ENCODE measurements at regions not wholly inside any gene's neighbourhood (a gene's known extent, or its start where the extent isn't known, plus 50 kb on each side); places are given as distances from the start of the nearest gene placed in this dataset.

DNA sequence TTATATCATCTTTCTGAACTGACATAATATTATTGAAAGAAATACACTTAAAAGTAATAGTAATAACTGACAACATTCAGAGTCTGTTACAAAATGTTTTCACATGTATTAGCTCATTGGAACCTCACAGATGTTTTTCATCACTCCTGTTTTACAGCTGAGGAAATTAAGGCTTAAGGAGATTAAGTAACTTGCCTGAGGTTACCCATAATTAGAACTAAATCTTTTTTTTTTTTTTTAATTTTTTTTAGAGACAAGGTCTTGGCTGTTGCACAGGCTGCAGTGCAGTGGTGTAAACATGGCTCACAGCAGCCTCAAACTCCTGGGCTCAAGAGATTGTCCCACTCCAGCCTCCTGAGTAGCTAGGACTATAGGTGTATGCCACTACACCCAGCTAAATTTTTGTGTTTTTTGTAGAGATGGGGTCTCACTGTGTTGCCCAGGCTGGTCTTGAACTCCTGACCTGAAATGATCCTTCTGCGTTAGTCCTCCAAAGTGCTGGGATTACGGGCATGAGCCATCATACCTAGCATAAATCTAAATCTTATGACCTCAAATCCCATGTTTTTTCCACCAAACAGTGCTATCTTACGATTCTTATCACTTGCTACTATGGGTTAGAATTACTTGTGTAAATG is 64.7 kb upstream of the MACF1 start:
- no peak overlapping the region for H3K4me3 ChIP-seq
- TF ChIP-seq EZH2 (IDR thresholded peaks at IDR 0.05), result no peak
- no peak for TF ChIP-seq FOXP2 (optimal IDR thresholded peaks at IDR 0.05; ENCODE audit: control extremely low read depth, extremely low read length, insufficient read depth)
- TF ChIP-seq POLR2AphosphoS5 (IDR thresholded peaks at IDR 0.05; ENCODE audit: borderline replicate concordance, low read depth, low read length), result no peak
- H3K36me3 ChIP-seq (ENCODE audit: insufficient read depth, low read length), result no peaks in the 10 kb centered on the region
- no peaks in the 10 kb centered on the region for H3K9me3 ChIP-seq (ENCODE audit: low read depth, low read length)
- H3K9ac ChIP-seq (ENCODE audit: insufficient read length), result no peak overlapping the region
- H3K27ac ChIP-seq, result no peak overlapping the region
- DNase-seq (ENCODE audit: low read depth, low spot score), result no peak

DNA sequence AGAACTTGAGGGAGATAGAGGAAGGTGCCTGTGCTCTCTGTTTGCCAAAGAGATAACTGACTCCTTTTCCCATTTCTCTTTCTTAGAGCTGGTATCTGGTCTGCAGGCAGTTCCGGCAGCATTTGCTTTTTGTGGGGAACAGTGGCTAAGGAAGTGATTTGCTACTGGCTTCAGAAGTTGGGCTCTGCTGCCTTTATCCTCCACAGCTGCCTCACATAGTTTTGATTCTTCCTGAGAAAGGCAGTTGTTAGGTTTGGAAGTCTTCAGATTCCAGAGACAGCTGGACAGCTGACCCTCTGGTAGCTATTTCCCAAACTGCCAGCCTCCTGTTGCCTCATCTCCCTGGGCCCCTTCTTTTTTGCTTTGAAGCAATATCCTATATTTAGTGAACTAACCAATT is 62.6 kb upstream of the MACF1 start:
- TF ChIP-seq EZH2 (IDR thresholded peaks at IDR 0.05) (no peak), FOXP2 (optimal IDR thresholded peaks at IDR 0.05; ENCODE audit: control extremely low read depth, extremely low read length, insufficient read depth) (no peak), POLR2AphosphoS5 (IDR thresholded peaks at IDR 0.05; ENCODE audit: borderline replicate concordance, low read depth, low read length) (no peak)
- no peak for DNase-seq (ENCODE audit: low read depth, low spot score)
- H3K9me3 ChIP-seq (ENCODE audit: low read depth, low read length), result no peaks in the 10 kb centered on the region
- no peak overlapping the region for H3K27ac ChIP-seq
- H3K9ac ChIP-seq (ENCODE audit: insufficient read length), result no peak overlapping the region
- no peaks in the 10 kb centered on the region for H3K36me3 ChIP-seq (ENCODE audit: insufficient read depth, low read length)
- H3K4me3 ChIP-seq, result no peak overlapping the region

DNA sequence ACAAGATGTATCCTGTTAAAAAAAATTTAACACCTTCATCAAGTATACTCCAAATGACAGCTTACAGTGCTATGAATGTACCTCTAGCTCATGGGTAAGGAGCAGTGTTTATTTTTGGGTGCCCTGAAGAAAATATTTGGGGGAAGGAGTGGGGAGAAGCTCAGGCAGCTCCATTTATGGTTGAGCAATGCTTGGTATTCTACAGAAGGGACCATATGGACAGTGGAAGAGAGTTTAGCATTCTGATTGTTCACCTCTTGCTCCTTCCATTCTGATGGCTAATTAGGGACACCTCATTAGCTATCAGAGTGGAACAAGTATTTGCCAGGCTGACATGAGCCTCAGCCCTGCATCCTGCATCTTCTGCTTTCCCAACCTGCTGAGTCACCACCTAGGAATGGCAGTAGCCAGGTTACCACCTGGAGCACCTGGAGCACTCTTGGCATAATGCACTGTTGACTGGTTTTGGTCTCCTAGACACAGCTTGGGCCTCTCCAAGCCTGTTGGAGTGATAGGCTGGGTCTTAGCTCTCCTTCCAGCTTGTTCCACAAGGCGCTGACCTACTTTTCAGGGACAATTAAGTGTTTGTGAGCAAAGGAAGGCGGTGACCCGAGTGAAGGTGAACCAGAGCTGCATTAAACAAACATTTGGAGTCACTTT is 62.0 kb upstream of the MACF1 start:
- Histone ChIP-seq H3K9ac (ENCODE audit: insufficient read length) (no peak overlapping the region), H3K27ac (no peak overlapping the region), H3K4me3 (no peak overlapping the region), H3K36me3 (ENCODE audit: insufficient read depth, low read length) (no peaks in the 10 kb centered on the region), H3K9me3 (ENCODE audit: low read depth, low read length) (no peaks in the 10 kb centered on the region)
- no peak for DNase-seq (ENCODE audit: low read depth, low spot score)
- TF ChIP-seq POLR2AphosphoS5 (IDR thresholded peaks at IDR 0.05; ENCODE audit: borderline replicate concordance, low read depth, low read length) (no peak), FOXP2 (optimal IDR thresholded peaks at IDR 0.05; ENCODE audit: control extremely low read depth, extremely low read length, insufficient read depth) (no peak), EZH2 (IDR thresholded peaks at IDR 0.05) (no peak)

DNA sequence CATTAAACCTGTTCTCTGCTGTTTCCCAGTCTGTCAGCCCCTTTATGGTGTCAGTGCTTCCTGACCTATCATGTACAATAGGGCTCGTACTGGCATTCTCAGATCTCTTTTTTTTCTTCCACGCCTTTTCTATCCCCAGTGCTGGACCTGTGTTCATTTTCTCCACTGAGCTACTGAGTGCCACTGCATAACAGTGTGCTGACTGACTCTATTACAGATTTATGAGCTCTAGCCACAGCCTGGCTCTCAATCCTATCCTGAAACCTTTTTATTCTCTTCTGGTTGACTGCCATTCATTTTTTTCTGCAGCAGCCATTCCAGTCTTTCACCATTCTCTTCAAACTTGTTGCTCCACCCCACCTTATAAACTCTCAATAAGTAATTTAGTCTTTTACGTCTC is 59.6 kb upstream of the MACF1 start:
- no peak for TF ChIP-seq EZH2 (IDR thresholded peaks at IDR 0.05)
- no peak for TF ChIP-seq FOXP2 (optimal IDR thresholded peaks at IDR 0.05; ENCODE audit: control extremely low read depth, extremely low read length, insufficient read depth)
- no peak for TF ChIP-seq POLR2AphosphoS5 (IDR thresholded peaks at IDR 0.05; ENCODE audit: borderline replicate concordance, low read depth, low read length)
- DNase-seq (ENCODE audit: low read depth, low spot score), result no peak
- no peaks in the 10 kb centered on the region for H3K9me3 ChIP-seq (ENCODE audit: low read depth, low read length)
- no peak overlapping the region for H3K27ac ChIP-seq
- H3K9ac ChIP-seq (ENCODE audit: insufficient read length), result no peak overlapping the region
- H3K4me3 ChIP-seq, result no peak overlapping the region
- H3K36me3 ChIP-seq (ENCODE audit: insufficient read depth, low read length), result no peaks in the 10 kb centered on the region

DNA sequence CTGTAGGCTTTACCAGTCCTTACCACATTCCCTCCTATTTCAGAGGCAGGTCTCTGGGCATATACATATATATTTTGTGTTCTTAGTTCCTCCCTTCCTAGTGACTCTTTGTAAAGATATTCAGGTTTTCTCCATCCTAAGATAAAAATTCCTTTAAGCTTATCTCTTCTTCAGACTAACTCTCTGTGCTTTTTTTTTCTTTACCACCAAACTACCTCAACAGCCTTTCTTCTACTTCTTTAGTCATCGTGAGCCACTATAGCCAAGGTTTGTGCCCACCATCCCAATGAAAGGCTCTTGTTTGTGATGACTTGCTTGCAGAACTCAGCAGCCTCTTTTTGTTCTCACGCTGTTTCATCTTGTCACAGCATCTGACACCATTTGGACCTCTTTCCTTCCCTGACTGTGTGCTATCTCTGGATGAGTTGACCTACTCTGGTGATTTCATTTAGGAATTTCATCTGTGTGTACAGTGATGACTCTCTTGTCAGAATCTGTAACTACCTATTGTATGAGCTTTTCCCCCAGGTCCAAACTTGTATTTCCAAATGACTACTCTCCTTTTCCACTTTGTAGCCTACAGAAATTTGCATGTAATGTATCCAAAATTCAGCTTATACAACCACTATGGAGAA is 59.0 kb upstream of the MACF1 start:
- Histone ChIP-seq H3K36me3 (ENCODE audit: insufficient read depth, low read length) (no peaks in the 10 kb centered on the region), H3K9me3 (ENCODE audit: low read depth, low read length) (no peaks in the 10 kb centered on the region), H3K4me3 (no peak overlapping the region), H3K27ac (no peak overlapping the region), H3K9ac (ENCODE audit: insufficient read length) (no peak overlapping the region)
- DNase-seq (ENCODE audit: low read depth, low spot score), result no peak
- TF ChIP-seq FOXP2 (optimal IDR thresholded peaks at IDR 0.05; ENCODE audit: control extremely low read depth, extremely low read length, insufficient read depth) (no peak), POLR2AphosphoS5 (IDR thresholded peaks at IDR 0.05; ENCODE audit: borderline replicate concordance, low read depth, low read length) (no peak), EZH2 (IDR thresholded peaks at IDR 0.05) (no peak)

DNA sequence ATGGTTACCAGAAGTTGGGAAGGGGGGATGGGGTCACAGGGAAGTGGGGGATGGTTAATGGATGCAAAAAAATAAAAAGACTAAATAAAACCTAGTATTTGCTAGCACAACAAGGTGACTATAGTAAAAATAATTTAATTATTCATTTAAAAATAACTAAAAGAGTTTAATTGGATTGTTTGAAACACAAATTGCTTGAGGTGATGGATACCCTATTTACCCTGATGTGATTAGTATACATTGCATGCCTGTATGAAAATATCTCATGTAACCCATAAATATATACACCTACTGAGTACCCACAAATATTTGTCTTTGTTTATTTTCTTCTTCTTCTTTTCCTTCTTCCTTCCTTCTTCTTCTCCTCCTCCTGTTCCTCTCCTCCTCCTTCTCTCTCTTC is 57.8 kb upstream of the MACF1 start:
- H3K4me3 ChIP-seq, result no peak overlapping the region
- no peak overlapping the region for H3K9ac ChIP-seq (ENCODE audit: insufficient read length)
- TF ChIP-seq EZH2 (IDR thresholded peaks at IDR 0.05), result no peak
- TF ChIP-seq POLR2AphosphoS5 (IDR thresholded peaks at IDR 0.05; ENCODE audit: borderline replicate concordance, low read depth, low read length), result no peak
- no peak for TF ChIP-seq FOXP2 (optimal IDR thresholded peaks at IDR 0.05; ENCODE audit: control extremely low read depth, extremely low read length, insufficient read depth)
- no peaks in the 10 kb centered on the region for H3K9me3 ChIP-seq (ENCODE audit: low read depth, low read length)
- no peak for DNase-seq (ENCODE audit: low read depth, low spot score)
- no peak overlapping the region for H3K27ac ChIP-seq
- H3K36me3 ChIP-seq (ENCODE audit: insufficient read depth, low read length), result no peaks in the 10 kb centered on the region

DNA sequence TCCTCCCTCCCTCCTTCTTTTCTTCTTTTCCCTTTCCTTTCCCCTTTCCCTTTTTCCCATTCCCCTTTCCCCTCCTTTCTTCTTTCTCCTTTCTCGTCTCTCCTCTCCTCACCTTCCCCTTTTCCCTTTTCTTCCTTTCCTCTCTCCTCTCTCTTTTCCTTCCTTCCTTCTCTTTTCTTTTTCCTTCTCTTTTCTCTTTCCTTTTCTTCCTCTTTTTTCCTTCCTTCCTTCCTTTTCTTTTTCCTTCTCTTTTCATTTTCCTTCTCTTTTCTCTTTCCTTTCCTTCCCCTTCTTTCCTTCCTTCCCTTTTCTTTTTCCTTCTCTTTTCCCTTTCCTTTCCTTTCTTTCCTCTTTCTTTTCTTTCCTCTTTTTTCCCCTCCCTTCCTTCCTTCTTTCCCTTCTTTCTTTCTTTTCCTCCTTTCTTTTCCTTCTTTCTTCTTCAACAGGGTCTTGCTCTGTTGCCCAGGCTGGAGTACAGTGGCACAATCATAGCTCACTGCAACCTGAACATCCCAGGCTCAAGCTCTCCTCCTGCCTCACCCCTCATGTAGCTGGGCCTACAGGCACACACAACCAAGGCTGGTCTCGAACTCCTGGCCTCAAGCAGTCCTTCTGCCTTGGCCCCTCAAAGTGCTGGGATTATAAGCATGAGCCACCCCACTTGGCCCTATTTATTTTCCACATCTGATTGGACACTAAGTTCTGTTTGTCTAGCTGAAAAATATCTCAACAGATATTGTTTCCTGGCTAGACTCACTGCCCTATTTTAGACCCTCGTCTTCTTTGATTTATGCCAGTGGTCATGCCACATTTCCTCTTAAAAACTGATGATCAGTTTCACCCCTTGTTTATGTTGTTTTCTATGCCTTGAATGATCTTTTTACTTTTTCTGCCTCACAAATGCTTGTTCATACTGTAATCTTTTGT is 57.1 kb upstream of the MACF1 start:
- Histone ChIP-seq H3K9ac (ENCODE audit: insufficient read length) (no peak overlapping the region), H3K27ac (no peak overlapping the region), H3K36me3 (ENCODE audit: insufficient read depth, low read length) (no peaks in the 10 kb centered on the region), H3K4me3 (no peak overlapping the region), H3K9me3 (ENCODE audit: low read depth, low read length) (no peaks in the 10 kb centered on the region)
- TF ChIP-seq FOXP2 (optimal IDR thresholded peaks at IDR 0.05; ENCODE audit: control extremely low read depth, extremely low read length, insufficient read depth), result no peak
- no peak for TF ChIP-seq POLR2AphosphoS5 (IDR thresholded peaks at IDR 0.05; ENCODE audit: borderline replicate concordance, low read depth, low read length)
- no peak for TF ChIP-seq EZH2 (IDR thresholded peaks at IDR 0.05)
- no peak for DNase-seq (ENCODE audit: low read depth, low spot score)

DNA sequence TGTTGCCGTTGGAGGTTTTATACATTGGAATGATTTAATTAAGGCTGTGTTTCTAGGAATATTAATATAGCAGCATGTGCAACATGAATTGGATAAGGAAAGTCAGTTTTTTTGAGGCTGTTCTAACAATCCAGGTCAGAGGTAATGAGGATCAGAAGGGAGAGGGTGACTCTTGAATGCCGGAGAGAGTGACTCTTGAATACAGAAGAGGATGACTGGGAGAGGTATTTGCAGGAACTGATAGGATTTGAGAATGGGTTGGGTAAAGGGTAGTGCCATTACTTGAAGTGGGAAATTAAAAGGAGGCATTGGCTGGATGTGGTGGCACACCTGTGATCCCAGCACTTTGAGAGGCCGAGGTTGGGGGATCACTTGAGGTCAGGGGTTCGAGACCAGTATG is 55.6 kb upstream of the MACF1 start:
- H3K9ac ChIP-seq (ENCODE audit: insufficient read length), result no peak overlapping the region
- no peak overlapping the region for H3K4me3 ChIP-seq
- no peaks in the 10 kb centered on the region for H3K36me3 ChIP-seq (ENCODE audit: insufficient read depth, low read length)
- H3K27ac ChIP-seq, result no peak overlapping the region
- no peak for DNase-seq (ENCODE audit: low read depth, low spot score)
- TF ChIP-seq POLR2AphosphoS5 (IDR thresholded peaks at IDR 0.05; ENCODE audit: borderline replicate concordance, low read depth, low read length) (no peak), FOXP2 (optimal IDR thresholded peaks at IDR 0.05; ENCODE audit: control extremely low read depth, extremely low read length, insufficient read depth) (no peak), EZH2 (IDR thresholded peaks at IDR 0.05) (no peak)
- H3K9me3 ChIP-seq (ENCODE audit: low read depth, low read length), result no peaks in the 10 kb centered on the region
